Endothelial cell of umbilical vein (primary cell): ENCODE measurements at regions not wholly inside any gene's neighbourhood (a gene's known extent, or its start where the extent isn't known, plus 50 kb on each side); places are given as distances from the start of the nearest gene placed in this dataset.

Source experiments
- BruUV-seq: library from RNA; stranded (reverse); fragments of 400-500 nt; replicated peaks from 2 replicates; lab custom pipeline; 2021; lab: Mats Ljungman, UMichigan
- CTCF ChIA-PET: fragments of 300-600, 350-600 bp; sonication (Branson Sonifier 250); formaldehyde crosslinking; loops from one replicate; lab custom pipeline; 2021; ENCODE audit warnings: antibody characterized with exemption, inconsistent platforms; lab: Charles Lee
- POLR2A ChIA-PET: fragments of 300-600, 350-600 bp; sonication (Branson Sonifier 250); formaldehyde crosslinking; loops from one replicate; lab custom pipeline; 2021; ENCODE audit warnings: antibody characterized with exemption, inconsistent platforms; lab: Charles Lee
- DNase-seq: peaks from one replicate; pipeline ENCODE4 v3.0.0-alpha.2; 2011; ENCODE audit warnings: low read depth, low spot score
- FAIRE-seq: peaks from 2 replicates; lab custom pipeline; 2011; peaks lifted over from hg19 to GRCh38; lab: Jason Lieb, UNC
- H2AFZ ChIP-seq: 2 replicates; pipeline ENCODE4 v1.6.0; 2012; ENCODE audit warnings: low read depth, low read length, control low read depth, inconsistent platforms
- H3K27ac ChIP-seq: 2 replicates; pipeline ENCODE4 v1.5.1; 2011; ENCODE audit warnings: low read depth, mild to moderate bottlenecking, control low read depth, low read length, moderate library complexity; ENCODE audit not compliant: insufficient read depth
- H3K27me3 ChIP-seq, 2 experiments: 2 replicates each; pipeline versions ENCODE4 v1.6.0 to v1.6.1; 2011; ENCODE audit warnings: low read length in 2 of 2, mixed read lengths in 1 of 2; ENCODE audit not compliant: control insufficient read depth in 2 of 2, insufficient read depth in 2 of 2
- H3K36me3 ChIP-seq, 2 experiments: 2 replicates in 1 of 2; 3 replicates in 1 of 2; pipeline ENCODE4 v1.5.1; 2011; ENCODE audit warnings: low read length in 2 of 2, mild to moderate bottlenecking in 1 of 2, moderate library complexity in 1 of 2; ENCODE audit not compliant: control insufficient read depth in 2 of 2, insufficient read depth in 2 of 2; ENCODE audit errors: extremely low read depth in 1 of 2
- H3K4me1 ChIP-seq: 3 replicates; pipeline ENCODE4 v1.5.1; 2011; ENCODE audit warnings: mild to moderate bottlenecking, low read length; ENCODE audit not compliant: control insufficient read depth, insufficient read depth; ENCODE audit errors: extremely low read depth
- H3K4me2 ChIP-seq: 2 replicates; pipeline ENCODE4 v1.6.1; 2011; ENCODE audit warnings: low read length, control low read depth, mixed read lengths; ENCODE audit not compliant: insufficient read depth
- H3K4me3 ChIP-seq, 3 experiments: fragments of 200-600 bp in 1 of 3; sonication (generic), shearing (Covaris generic) in 1 of 3; replicated peaks in 1 of 3; 2 replicates each; pipeline ENCODE4 v1.5.1; 2011 to 2016; ENCODE audit warnings: control low read depth in 3 of 3, low read length in 3 of 3, mild to moderate bottlenecking in 2 of 3, inconsistent platforms in 1 of 3, low read depth in 1 of 3, moderate library complexity in 1 of 3; ENCODE audit not compliant: insufficient read depth in 1 of 3
- H3K79me2 ChIP-seq: 2 replicates; pipeline ENCODE4 v1.6.0; 2012; ENCODE audit warnings: low read length, inconsistent platforms; ENCODE audit not compliant: control insufficient read depth, insufficient read depth
- H3K9ac ChIP-seq: replicated peaks from 2 replicates; pipeline ENCODE3; 2011; ENCODE audit warnings: low read length, control low read depth; ENCODE audit not compliant: insufficient read depth; ENCODE audit errors: extremely low read depth
- H3K9me1 ChIP-seq: replicated peaks from 3 replicates; pipeline ENCODE4 v1.6.0; 2011; ENCODE audit warnings: mild to moderate bottlenecking, low read length; ENCODE audit not compliant: control insufficient read depth, insufficient read depth; ENCODE audit errors: extremely low read depth
- H3K9me3 ChIP-seq: replicated peaks from 2 replicates; pipeline ENCODE4 v1.5.1; 2012; ENCODE audit warnings: low read length, inconsistent platforms; ENCODE audit not compliant: control insufficient read depth, insufficient read depth
- H4K20me1 ChIP-seq: replicated peaks from 2 replicates; pipeline ENCODE3; 2011; ENCODE audit warnings: mild to moderate bottlenecking, low read length; ENCODE audit not compliant: control insufficient read depth, insufficient read depth; ENCODE audit errors: extremely low read depth
- EZH2 ChIP-seq: IDR thresholded peaks from 2 replicates; pipeline ENCODE4 v1.6.1; 2012; ENCODE audit warnings: borderline replicate concordance, low read depth, mild to moderate bottlenecking, moderate library complexity, low read length, inconsistent platforms; ENCODE audit not compliant: severe bottlenecking
- FOS ChIP-seq: IDR thresholded peaks from 2 replicates; pipeline ENCODE4 v1.6.1; 2011; ENCODE audit warnings: mild to moderate bottlenecking, low read length, moderate library complexity, borderline replicate concordance; ENCODE audit not compliant: insufficient read depth
- GATA2 ChIP-seq: IDR thresholded peaks from 2 replicates; pipeline ENCODE4 v1.7.0; 2011; ENCODE audit warnings: low read depth, mild to moderate bottlenecking, moderate library complexity, mixed read lengths, low read length; ENCODE audit not compliant: insufficient read length, insufficient read depth
- MAX ChIP-seq: IDR thresholded peaks from 2 replicates; pipeline ENCODE4 v1.6.1; 2011; ENCODE audit not compliant: insufficient read depth, insufficient read length
- MYC ChIP-seq: IDR thresholded peaks from one replicate; pipeline ENCODE4 v1.6.1; 2011; ENCODE audit warnings: mild to moderate bottlenecking, low read depth, low read length
- POLR2A ChIP-seq: IDR thresholded peaks from 2 replicates; pipeline ENCODE4 v1.6.1; 2012; ENCODE audit warnings: low read depth, mild to moderate bottlenecking, control low read depth, low read length
- dilution Hi-C: fragments of 300-500 bp; cut with MboI; formaldehyde crosslinking; loops from one replicate; pipeline ENCODE4 v1.15.0; 2019; ENCODE audit warnings: low sequenced_read_pairs; ENCODE audit not compliant: extremely low pct_ligation_motif_present
- intact Hi-C: fragments of 100-400 bp; cut with micrococcal nuclease; formaldehyde crosslinking; loops from one replicate; pipeline ENCODE4 v1.10.0; 2022
- TF ChIP-seq, protein P1 (sequence below), 2 donors: IDR thresholded peaks; 1 replicate in 1 of 2; 2 replicates in 1 of 2; pipeline ENCODE4 v1.5.1; 2011; ENCODE audit warnings: low read length in 2 of 2, mild to moderate bottlenecking in 2 of 2, moderate library complexity in 2 of 2, control low read depth in 1 of 2, inconsistent platforms in 1 of 2, low read depth in 1 of 2; ENCODE audit not compliant: insufficient read depth in 1 of 2; ENCODE audit errors: extremely low read depth in 1 of 2

DNA sequence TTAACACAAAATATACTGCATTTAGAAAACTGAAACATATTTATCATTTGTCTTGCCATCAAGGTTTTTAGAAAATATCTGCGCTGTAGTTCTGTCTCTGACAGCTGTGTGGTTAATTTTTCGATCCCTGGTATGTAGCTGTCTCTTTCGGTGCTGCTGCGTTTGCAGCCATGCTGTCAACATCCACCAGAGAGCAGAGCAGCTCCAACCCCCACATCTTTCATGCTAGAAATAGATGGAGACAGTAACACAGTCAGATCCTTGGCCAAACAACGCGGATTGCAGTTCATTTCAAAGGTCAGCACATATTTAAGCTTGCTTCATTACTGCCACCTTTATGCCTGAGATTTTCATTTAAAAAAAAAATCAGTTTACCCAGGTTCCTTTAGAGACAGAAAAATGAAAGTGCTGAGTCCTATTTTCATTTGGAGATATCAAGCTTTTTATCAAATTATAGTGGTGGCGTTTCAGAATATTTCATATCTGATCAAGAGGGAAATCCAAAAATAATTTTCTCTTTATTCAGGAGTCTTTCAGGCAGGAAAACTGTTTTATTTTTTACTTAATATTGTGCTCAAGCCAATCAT is 157.7 kb upstream of the MMS22L start:
- Histone ChIP-seq H2AFZ (no peak overlapping the region), H3K27ac (no peak overlapping the region), H3K9ac (no peak overlapping the region), H3K4me1 (no peaks in the 10 kb centered on the region), H3K9me1 (no peaks in the 10 kb centered on the region), H3K4me3 (no peak overlapping the region), H4K20me1 (no peaks in the 10 kb centered on the region), H3K79me2 (no peaks in the 10 kb centered on the region), H3K36me3 (no peaks in the 10 kb centered on the region), H3K27me3 (peaks cover 4 to 15% of the 10 kb centered on the region in 2 experiments), H3K4me2 (no peak overlapping the region), H3K9me3 (no peaks in the 10 kb centered on the region)
- TF ChIP-seq EZH2 (no peak), MYC (no peak), POLR2A (no peak), GATA2 (no peak), MAX (no peak), FOS (no peak)
- TF ChIP-seq, protein P1, sequence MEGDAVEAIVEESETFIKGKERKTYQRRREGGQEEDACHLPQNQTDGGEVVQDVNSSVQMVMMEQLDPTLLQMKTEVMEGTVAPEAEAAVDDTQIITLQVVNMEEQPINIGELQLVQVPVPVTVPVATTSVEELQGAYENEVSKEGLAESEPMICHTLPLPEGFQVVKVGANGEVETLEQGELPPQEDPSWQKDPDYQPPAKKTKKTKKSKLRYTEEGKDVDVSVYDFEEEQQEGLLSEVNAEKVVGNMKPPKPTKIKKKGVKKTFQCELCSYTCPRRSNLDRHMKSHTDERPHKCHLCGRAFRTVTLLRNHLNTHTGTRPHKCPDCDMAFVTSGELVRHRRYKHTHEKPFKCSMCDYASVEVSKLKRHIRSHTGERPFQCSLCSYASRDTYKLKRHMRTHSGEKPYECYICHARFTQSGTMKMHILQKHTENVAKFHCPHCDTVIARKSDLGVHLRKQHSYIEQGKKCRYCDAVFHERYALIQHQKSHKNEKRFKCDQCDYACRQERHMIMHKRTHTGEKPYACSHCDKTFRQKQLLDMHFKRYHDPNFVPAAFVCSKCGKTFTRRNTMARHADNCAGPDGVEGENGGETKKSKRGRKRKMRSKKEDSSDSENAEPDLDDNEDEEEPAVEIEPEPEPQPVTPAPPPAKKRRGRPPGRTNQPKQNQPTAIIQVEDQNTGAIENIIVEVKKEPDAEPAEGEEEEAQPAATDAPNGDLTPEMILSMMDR (IDR thresholded peaks at IDR 0.05; ENCODE audit: extremely low read depth in 1 of 2, insufficient read depth in 1 of 2, low read depth in 1 of 2, low read length in 2 of 2), result peak in 1 of 2 donors; percentile 34
- ChIA-PET CTCF (interaction anchor here (1.0 to 4.2 kb wide), 11 partner anchors 9 to 1801 kb away, joined by 3 to 56 read pairs (median 5); no protein-coding TSS in a partner anchor), POLR2A (no interaction called here)
- FAIRE-seq (peak; percentile 48), DNase-seq (peak; percentile 10)
- intact Hi-C loops (loop anchor here (1.0 kb wide), 1 partner anchor 1406 kb away; no protein-coding TSS in a partner anchor), dilution Hi-C loops (no loop called here)
- no TSS peak for BruUV-seq
